OCI-LY7 (cell line): ENCODE measurements at regions not wholly inside any gene's neighbourhood (a gene's known extent, or its start where the extent isn't known, plus 50 kb on each side); places are given as distances from the start of the nearest gene placed in this dataset.

Experiments
- BruUV-seq: library from RNA; stranded (reverse); fragments of 400-500 nt; replicated peaks from 2 replicates; lab custom pipeline; 2021; lab: Mats Ljungman, UMichigan
- CTCF ChIA-PET: fragments of 300-600 bp; sonication (Branson Sonifier 250); formaldehyde crosslinking; loops from one replicate; lab custom pipeline; 2022; ENCODE audit warnings: antibody characterized with exemption; ENCODE audit not compliant: unreplicated experiment; lab: Charles Lee
- POLR2A ChIA-PET: fragments of 300-600 bp; sonication (Branson Sonifier 250); formaldehyde crosslinking; loops from one replicate; lab custom pipeline; 2022; ENCODE audit warnings: antibody characterized with exemption; lab: Charles Lee
- DNase-seq: peaks from one replicate; pipeline ENCODE4 v3.0.0-alpha.2; 2015; ENCODE audit warnings: low spot score
- H2AFZ ChIP-seq: fragments of 200-600 bp; sonication (generic), shearing (Covaris generic); 2 replicates; pipeline ENCODE4 v1.6.1; 2014; ENCODE audit warnings: mild to moderate bottlenecking, antibody characterized with exemption, low read length, moderate library complexity
- H3K27ac ChIP-seq: fragments of 200-600 bp; sonication (generic); 2 replicates; pipeline ENCODE4 v1.5.1; 2014; ENCODE audit warnings: mixed run types, low read depth, mild to moderate bottlenecking, moderate library complexity, low read length, inconsistent platforms; ENCODE audit not compliant: poor library complexity, severe bottlenecking
- H3K36me3 ChIP-seq: fragments of 200-600 bp; sonication (generic); 2 replicates; pipeline ENCODE4 v1.6.1; 2014; ENCODE audit warnings: mild to moderate bottlenecking, antibody characterized with exemption, low read length, moderate library complexity, mixed read lengths; ENCODE audit not compliant: insufficient read depth
- H3K4me1 ChIP-seq: fragments of 200-600 bp; sonication (generic); 2 replicates; pipeline ENCODE4 v1.5.1; 2014; ENCODE audit warnings: mild to moderate bottlenecking, low read length; ENCODE audit not compliant: insufficient read depth, poor library complexity, severe bottlenecking
- H3K4me2 ChIP-seq: fragments of 200-600 bp; sonication (generic); 2 replicates; pipeline ENCODE4 v1.6.1; 2014; ENCODE audit warnings: mild to moderate bottlenecking, low read length
- H3K4me3 ChIP-seq: fragments of 200-600 bp; sonication (generic); 2 replicates; pipeline ENCODE4 v1.5.1; 2014; ENCODE audit warnings: mild to moderate bottlenecking, low read depth, low read length; ENCODE audit not compliant: poor library complexity, severe bottlenecking
- H3K79me2 ChIP-seq: fragments of 200-600 bp; sonication (generic); 2 replicates; pipeline ENCODE4 v1.6.1; 2016; ENCODE audit warnings: low read depth, mild to moderate bottlenecking, low read length, moderate library complexity, mixed read lengths; ENCODE audit not compliant: insufficient read depth
- H3K9me2 ChIP-seq: fragments of 200-600 bp; sonication (generic); 2 replicates; pipeline ENCODE4 v1.6.1; 2016; ENCODE audit warnings: mild to moderate bottlenecking, low read length, mixed read lengths; ENCODE audit not compliant: insufficient read depth
- H3K9me3 ChIP-seq: fragments of 200-600 bp; sonication (generic); 2 replicates; pipeline ENCODE4 v1.6.1; 2014; ENCODE audit warnings: mild to moderate bottlenecking, mixed run types, low read length, mixed read lengths
- H4K20me1 ChIP-seq: fragments of 200-600 bp; sonication (generic); 2 replicates; pipeline ENCODE4 v1.6.1; 2014; ENCODE audit warnings: mild to moderate bottlenecking, antibody characterized with exemption, low read length, moderate library complexity, mixed read lengths; ENCODE audit not compliant: insufficient read depth
- EZH2phosphoT487 ChIP-seq: fragments of 200-600 bp; sonication (generic); IDR thresholded peaks from 2 replicates; pipeline ENCODE4 v1.6.1; 2018; ENCODE audit warnings: low read depth, borderline replicate concordance, mild to moderate bottlenecking, mixed run types, antibody characterized with exemption, low read length, moderate library complexity, mixed read lengths
- intact Hi-C: fragments of 100-400 bp; cut with micrococcal nuclease; formaldehyde crosslinking; loops from one replicate; pipeline ENCODE4 v1.10.0; 2022; ENCODE audit not compliant: unreplicated experiment
- TF ChIP-seq, protein P1 (sequence below): fragments of 200-600 bp; sonication (generic); conservative IDR thresholded peaks from 2 replicates; pipeline ENCODE4 v1.5.1; 2014; ENCODE audit warnings: mild to moderate bottlenecking, antibody characterized with exemption, low read length, moderate library complexity, mixed read lengths

DNA sequence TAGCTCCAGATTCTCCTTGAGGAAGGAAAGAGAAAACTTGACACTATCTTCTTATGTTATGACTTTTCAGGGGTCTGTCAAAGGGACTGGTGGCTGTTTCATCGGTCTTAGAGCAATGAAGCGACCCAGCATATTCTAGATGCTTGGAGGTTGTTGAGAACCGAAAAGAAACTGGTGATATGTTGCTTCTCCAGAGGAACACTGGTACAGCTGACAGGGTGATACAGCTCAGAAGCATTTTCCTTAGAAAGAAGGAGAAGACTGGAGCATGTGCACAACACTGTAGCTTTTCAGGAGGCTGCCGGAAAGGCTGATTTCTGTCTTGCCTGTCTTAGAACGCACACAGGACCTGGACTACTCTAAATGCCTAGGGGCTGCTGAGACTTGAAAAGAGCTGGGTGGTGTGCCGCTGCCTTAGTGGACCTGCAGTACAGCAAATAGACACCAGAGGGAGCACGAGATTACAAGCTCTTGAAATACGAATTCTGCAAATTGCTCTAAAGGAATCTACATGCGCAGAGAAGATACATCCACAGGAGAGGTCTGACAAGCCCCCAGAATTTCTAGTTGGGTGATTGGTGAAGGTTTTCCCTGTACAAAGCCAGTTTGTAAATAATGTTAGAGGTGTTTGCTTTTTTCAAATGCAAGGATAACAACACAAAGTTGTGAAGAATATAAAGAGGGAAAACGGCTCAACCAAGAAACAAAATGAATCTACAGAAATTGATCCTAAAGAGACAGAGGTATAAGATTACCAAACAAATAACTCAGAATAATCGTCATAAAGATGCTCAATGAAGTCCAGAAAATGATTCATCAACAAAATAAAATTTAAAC, 223.1 kb upstream of the DMD start:
- H3K4me3 ChIP-seq = peak overlapping the region; percentile 29
- H3K9me2 ChIP-seq = no peaks in the 10 kb centered on the region
- H3K4me1 ChIP-seq = no peaks in the 10 kb centered on the region
- H3K36me3 ChIP-seq = no peaks in the 10 kb centered on the region
- no peaks in the 10 kb centered on the region for H4K20me1 ChIP-seq
- POLR2A ChIA-PET = interaction anchor here (0.7 kb wide), 1 partner anchor 41 kb away, joined by 3 read pairs; no protein-coding TSS in a partner anchor
- TF ChIP-seq EZH2phosphoT487 = no peak
- TF ChIP-seq, protein P1, sequence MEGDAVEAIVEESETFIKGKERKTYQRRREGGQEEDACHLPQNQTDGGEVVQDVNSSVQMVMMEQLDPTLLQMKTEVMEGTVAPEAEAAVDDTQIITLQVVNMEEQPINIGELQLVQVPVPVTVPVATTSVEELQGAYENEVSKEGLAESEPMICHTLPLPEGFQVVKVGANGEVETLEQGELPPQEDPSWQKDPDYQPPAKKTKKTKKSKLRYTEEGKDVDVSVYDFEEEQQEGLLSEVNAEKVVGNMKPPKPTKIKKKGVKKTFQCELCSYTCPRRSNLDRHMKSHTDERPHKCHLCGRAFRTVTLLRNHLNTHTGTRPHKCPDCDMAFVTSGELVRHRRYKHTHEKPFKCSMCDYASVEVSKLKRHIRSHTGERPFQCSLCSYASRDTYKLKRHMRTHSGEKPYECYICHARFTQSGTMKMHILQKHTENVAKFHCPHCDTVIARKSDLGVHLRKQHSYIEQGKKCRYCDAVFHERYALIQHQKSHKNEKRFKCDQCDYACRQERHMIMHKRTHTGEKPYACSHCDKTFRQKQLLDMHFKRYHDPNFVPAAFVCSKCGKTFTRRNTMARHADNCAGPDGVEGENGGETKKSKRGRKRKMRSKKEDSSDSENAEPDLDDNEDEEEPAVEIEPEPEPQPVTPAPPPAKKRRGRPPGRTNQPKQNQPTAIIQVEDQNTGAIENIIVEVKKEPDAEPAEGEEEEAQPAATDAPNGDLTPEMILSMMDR = peak; percentile 76
- H2AFZ ChIP-seq = peak overlapping the region; percentile 88
- CTCF ChIA-PET = interaction anchor here (1.0 kb wide), 1 partner anchor 9 kb away, joined by 3 read pairs; no protein-coding TSS in a partner anchor
- H3K9me3 ChIP-seq = no peaks in the 10 kb centered on the region
- H3K79me2 ChIP-seq = no peaks in the 10 kb centered on the region
- no peak overlapping the region for H3K27ac ChIP-seq
- peak overlapping the region; percentile 68 for H3K4me2 ChIP-seq
- intact Hi-C loops = loop anchor here (2.0 to 10.0 kb wide), 2 partner anchors 866 to 1030 kb away; no protein-coding TSS in a partner anchor
- no TSS peak for BruUV-seq
- peak; percentile 73 for DNase-seq

DNA sequence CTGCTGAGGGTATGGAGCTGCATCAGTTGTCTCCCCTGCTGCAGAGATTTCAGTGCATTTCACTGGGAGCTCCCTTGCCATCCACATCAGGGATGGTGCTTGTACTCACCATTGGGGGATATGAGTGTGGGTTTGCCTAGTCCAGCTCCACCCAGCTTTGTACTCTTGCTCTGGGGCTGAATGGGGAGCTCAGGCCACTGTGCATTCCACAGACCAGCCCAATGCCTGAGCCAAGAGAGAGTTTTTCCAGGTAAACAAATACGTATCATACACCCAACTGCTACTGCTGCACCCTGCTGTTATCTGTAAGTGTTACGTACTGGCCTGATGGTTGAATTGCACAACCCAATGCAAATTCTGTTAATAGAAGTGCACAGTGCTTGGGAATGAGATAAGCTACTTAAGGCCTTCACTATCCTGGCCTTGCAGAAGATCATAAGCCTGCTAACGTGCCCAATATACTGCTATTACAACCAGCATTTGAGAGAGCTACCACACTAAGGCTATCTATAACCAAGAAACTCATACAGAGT, 205.0 kb upstream of the DMD start:
- ChIA-PET CTCF (no interaction called here), POLR2A (interaction anchor here (0.7 to 0.9 kb wide), 2 partner anchors 35 to 123 kb away, joined by 3 to 4 read pairs; no protein-coding TSS in a partner anchor)
- Histone ChIP-seq H3K9me2 (no peaks in the 10 kb centered on the region), H3K36me3 (no peaks in the 10 kb centered on the region), H3K9me3 (no peaks in the 10 kb centered on the region), H3K79me2 (no peaks in the 10 kb centered on the region), H2AFZ (no peak overlapping the region), H3K4me1 (no peaks in the 10 kb centered on the region), H3K4me3 (no peak overlapping the region), H4K20me1 (no peaks in the 10 kb centered on the region), H3K27ac (no peak overlapping the region), H3K4me2 (no peak overlapping the region)
- TF ChIP-seq EZH2phosphoT487 = no peak
- TF ChIP-seq, protein P1 = no peak
- no TSS peak for BruUV-seq
- DNase-seq = no peak
- intact Hi-C loops = no loop called here

DNA sequence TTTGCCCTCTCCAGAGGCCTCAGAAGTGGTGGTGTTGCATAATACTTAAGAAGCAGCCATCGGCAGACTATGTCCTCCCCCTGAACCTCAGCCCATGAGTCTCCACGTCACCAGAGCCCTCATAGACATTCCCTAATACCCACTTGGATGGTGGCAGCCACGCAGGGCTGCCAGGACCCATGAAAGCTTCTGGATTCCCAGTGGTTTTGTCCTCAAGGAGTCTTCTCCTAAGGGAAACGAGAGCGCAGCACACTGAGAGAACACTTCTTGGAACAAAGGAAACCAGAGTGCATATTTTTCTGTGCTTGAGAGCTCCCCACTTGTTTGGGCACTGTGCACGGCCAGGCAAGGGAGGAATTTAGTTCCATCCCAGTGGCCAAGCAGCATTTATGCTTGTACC, 204.1 kb upstream of the DMD start:
- ChIA-PET POLR2A (no interaction called here), CTCF (no interaction called here)
- Histone ChIP-seq H3K9me3 (no peaks in the 10 kb centered on the region), H3K36me3 (no peaks in the 10 kb centered on the region), H3K4me2 (no peak overlapping the region), H3K4me3 (no peak overlapping the region), H4K20me1 (no peaks in the 10 kb centered on the region), H3K79me2 (no peaks in the 10 kb centered on the region), H3K4me1 (no peaks in the 10 kb centered on the region), H2AFZ (0 out of 2 replicates have a peak overlapping the region, but pooled peaks have one; percentile 4), H3K9me2 (no peaks in the 10 kb centered on the region), H3K27ac (no peak overlapping the region)
- TF ChIP-seq, protein P1 = no peak
- TF ChIP-seq EZH2phosphoT487 = no peak
- no peak for DNase-seq
- no TSS peak for BruUV-seq
- intact Hi-C loops = no loop called here
